OCI-LY7 (cell line): ENCODE measurements at regions not wholly inside any gene's neighbourhood (a gene's known extent, or its start where the extent isn't known, plus 50 kb on each side); places are given as distances from the start of the nearest gene placed in this dataset.

Experiments used
- BruUV-seq: library from RNA; stranded (reverse); fragments of 400-500 nt; replicated peaks from 2 replicates; lab custom pipeline; 2021; lab: Mats Ljungman, UMichigan
- CTCF ChIA-PET: fragments of 300-600 bp; sonication (Branson Sonifier 250); formaldehyde crosslinking; loops from one replicate; lab custom pipeline; 2022; ENCODE audit warnings: antibody characterized with exemption; ENCODE audit not compliant: unreplicated experiment; lab: Charles Lee
- POLR2A ChIA-PET: fragments of 300-600 bp; sonication (Branson Sonifier 250); formaldehyde crosslinking; loops from one replicate; lab custom pipeline; 2022; ENCODE audit warnings: antibody characterized with exemption; lab: Charles Lee
- DNase-seq: peaks from one replicate; pipeline ENCODE4 v3.0.0-alpha.2; 2015; ENCODE audit warnings: low spot score
- H2AFZ ChIP-seq: fragments of 200-600 bp; sonication (generic), shearing (Covaris generic); 2 replicates; pipeline ENCODE4 v1.6.1; 2014; ENCODE audit warnings: mild to moderate bottlenecking, antibody characterized with exemption, low read length, moderate library complexity
- H3K27ac ChIP-seq: fragments of 200-600 bp; sonication (generic); 2 replicates; pipeline ENCODE4 v1.5.1; 2014; ENCODE audit warnings: mixed run types, low read depth, mild to moderate bottlenecking, moderate library complexity, low read length, inconsistent platforms; ENCODE audit not compliant: poor library complexity, severe bottlenecking
- H3K36me3 ChIP-seq: fragments of 200-600 bp; sonication (generic); 2 replicates; pipeline ENCODE4 v1.6.1; 2014; ENCODE audit warnings: mild to moderate bottlenecking, antibody characterized with exemption, low read length, moderate library complexity, mixed read lengths; ENCODE audit not compliant: insufficient read depth
- H3K4me1 ChIP-seq: fragments of 200-600 bp; sonication (generic); 2 replicates; pipeline ENCODE4 v1.5.1; 2014; ENCODE audit warnings: mild to moderate bottlenecking, low read length; ENCODE audit not compliant: insufficient read depth, poor library complexity, severe bottlenecking
- H3K4me2 ChIP-seq: fragments of 200-600 bp; sonication (generic); 2 replicates; pipeline ENCODE4 v1.6.1; 2014; ENCODE audit warnings: mild to moderate bottlenecking, low read length
- H3K4me3 ChIP-seq: fragments of 200-600 bp; sonication (generic); 2 replicates; pipeline ENCODE4 v1.5.1; 2014; ENCODE audit warnings: mild to moderate bottlenecking, low read depth, low read length; ENCODE audit not compliant: poor library complexity, severe bottlenecking
- H3K79me2 ChIP-seq: fragments of 200-600 bp; sonication (generic); 2 replicates; pipeline ENCODE4 v1.6.1; 2016; ENCODE audit warnings: low read depth, mild to moderate bottlenecking, low read length, moderate library complexity, mixed read lengths; ENCODE audit not compliant: insufficient read depth
- H3K9me2 ChIP-seq: fragments of 200-600 bp; sonication (generic); 2 replicates; pipeline ENCODE4 v1.6.1; 2016; ENCODE audit warnings: mild to moderate bottlenecking, low read length, mixed read lengths; ENCODE audit not compliant: insufficient read depth
- H3K9me3 ChIP-seq: fragments of 200-600 bp; sonication (generic); 2 replicates; pipeline ENCODE4 v1.6.1; 2014; ENCODE audit warnings: mild to moderate bottlenecking, mixed run types, low read length, mixed read lengths
- H4K20me1 ChIP-seq: fragments of 200-600 bp; sonication (generic); 2 replicates; pipeline ENCODE4 v1.6.1; 2014; ENCODE audit warnings: mild to moderate bottlenecking, antibody characterized with exemption, low read length, moderate library complexity, mixed read lengths; ENCODE audit not compliant: insufficient read depth
- EZH2phosphoT487 ChIP-seq: fragments of 200-600 bp; sonication (generic); IDR thresholded peaks from 2 replicates; pipeline ENCODE4 v1.6.1; 2018; ENCODE audit warnings: low read depth, borderline replicate concordance, mild to moderate bottlenecking, mixed run types, antibody characterized with exemption, low read length, moderate library complexity, mixed read lengths
- intact Hi-C: fragments of 100-400 bp; cut with micrococcal nuclease; formaldehyde crosslinking; loops from one replicate; pipeline ENCODE4 v1.10.0; 2022; ENCODE audit not compliant: unreplicated experiment
- TF ChIP-seq, protein P1 (sequence below): fragments of 200-600 bp; sonication (generic); conservative IDR thresholded peaks from 2 replicates; pipeline ENCODE4 v1.5.1; 2014; ENCODE audit warnings: mild to moderate bottlenecking, antibody characterized with exemption, low read length, moderate library complexity, mixed read lengths

DNA sequence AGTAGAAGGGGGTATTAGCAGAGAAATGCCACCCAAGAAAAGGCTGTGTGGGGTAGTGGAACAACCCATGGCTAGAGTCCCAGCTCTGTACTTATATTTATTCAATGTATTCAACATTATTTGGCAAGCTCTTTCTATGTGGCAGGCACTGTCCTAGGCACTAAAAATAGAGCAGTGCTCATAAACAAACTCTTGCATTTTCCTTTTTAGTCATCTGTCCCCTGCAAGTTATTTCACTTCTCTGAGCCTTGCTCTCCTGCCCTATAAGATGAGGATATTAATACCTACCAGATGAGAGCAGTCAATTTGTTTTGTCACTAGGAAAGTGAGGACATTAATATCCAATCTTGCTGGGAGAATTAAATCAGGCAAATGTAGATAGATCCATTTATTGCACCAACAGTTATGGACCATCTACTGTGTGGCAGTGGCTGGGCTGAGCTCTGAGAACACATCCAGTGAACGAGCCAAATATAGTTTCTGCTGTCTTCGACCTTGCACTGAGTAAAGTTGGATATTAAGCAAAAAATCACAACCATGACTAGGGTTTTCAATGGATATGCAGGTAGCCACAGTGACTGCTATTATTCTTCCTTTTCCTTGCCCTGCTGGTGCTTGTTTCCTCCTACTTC, 314.3 kb upstream of the TBX3 start:
- Histone ChIP-seq H3K4me2 (peak overlapping the region; percentile 47), H3K4me1 (peaks cover 47% of the 10 kb centered on the region), H3K9me3 (peaks cover 15% of the 10 kb centered on the region; the same call in 1 of the 2 replicates), H3K79me2 (no peaks in the 10 kb centered on the region), H3K9me2 (no peaks in the 10 kb centered on the region), H2AFZ (peak overlapping the region; percentile 78; the same call in 1 of the 2 replicates), H3K36me3 (peaks cover 3% of the 10 kb centered on the region; the same call in 1 of the 2 replicates), H3K4me3 (no peak overlapping the region), H4K20me1 (no peaks in the 10 kb centered on the region), H3K27ac (no peak overlapping the region)
- intact Hi-C loops: no loop called here
- ChIA-PET CTCF (interaction anchor here (1.4 kb wide), 1 partner anchor 11 kb away, joined by 3 read pairs; no protein-coding TSS in a partner anchor), POLR2A (interaction anchor here (1.2 to 1.6 kb wide), 2 partner anchors 11 to 21 kb away, joined by 3 to 10 read pairs; no protein-coding TSS in a partner anchor)
- DNase-seq: no peak
- TF ChIP-seq, protein P1, sequence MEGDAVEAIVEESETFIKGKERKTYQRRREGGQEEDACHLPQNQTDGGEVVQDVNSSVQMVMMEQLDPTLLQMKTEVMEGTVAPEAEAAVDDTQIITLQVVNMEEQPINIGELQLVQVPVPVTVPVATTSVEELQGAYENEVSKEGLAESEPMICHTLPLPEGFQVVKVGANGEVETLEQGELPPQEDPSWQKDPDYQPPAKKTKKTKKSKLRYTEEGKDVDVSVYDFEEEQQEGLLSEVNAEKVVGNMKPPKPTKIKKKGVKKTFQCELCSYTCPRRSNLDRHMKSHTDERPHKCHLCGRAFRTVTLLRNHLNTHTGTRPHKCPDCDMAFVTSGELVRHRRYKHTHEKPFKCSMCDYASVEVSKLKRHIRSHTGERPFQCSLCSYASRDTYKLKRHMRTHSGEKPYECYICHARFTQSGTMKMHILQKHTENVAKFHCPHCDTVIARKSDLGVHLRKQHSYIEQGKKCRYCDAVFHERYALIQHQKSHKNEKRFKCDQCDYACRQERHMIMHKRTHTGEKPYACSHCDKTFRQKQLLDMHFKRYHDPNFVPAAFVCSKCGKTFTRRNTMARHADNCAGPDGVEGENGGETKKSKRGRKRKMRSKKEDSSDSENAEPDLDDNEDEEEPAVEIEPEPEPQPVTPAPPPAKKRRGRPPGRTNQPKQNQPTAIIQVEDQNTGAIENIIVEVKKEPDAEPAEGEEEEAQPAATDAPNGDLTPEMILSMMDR: no peak
- TF ChIP-seq EZH2phosphoT487: no peak
- no TSS peak for BruUV-seq

DNA sequence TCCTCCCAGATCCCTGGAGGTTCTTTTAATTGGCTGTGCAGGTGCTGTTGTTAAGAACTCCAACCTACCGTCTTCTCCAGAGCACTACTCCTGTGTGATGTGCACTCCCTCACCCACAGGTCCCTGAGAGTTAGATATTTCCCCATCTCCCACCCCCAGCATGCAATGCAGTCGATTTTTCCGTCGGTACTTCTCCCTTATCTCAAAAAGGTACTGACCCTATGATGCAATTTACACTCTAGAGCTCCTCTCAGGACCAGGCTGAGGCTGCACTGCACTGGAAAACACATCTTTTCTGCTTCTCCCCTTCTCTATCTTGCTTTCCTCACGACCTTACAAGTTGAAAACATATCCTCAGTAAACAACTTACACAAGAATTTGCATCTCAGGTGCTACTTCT, 312.4 kb upstream of the TBX3 start:
- no peak for DNase-seq
- ChIA-PET CTCF (no interaction called here), POLR2A (no interaction called here)
- Histone ChIP-seq H2AFZ (no peak overlapping the region), H3K4me1 (peaks cover 37% of the 10 kb centered on the region), H3K9me2 (no peaks in the 10 kb centered on the region), H3K79me2 (no peaks in the 10 kb centered on the region), H4K20me1 (no peaks in the 10 kb centered on the region), H3K9me3 (peaks cover 15% of the 10 kb centered on the region; the same call in 1 of the 2 replicates), H3K27ac (no peak overlapping the region), H3K4me3 (no peak overlapping the region), H3K4me2 (no peak overlapping the region), H3K36me3 (peaks cover 3% of the 10 kb centered on the region; the same call in 1 of the 2 replicates)
- TF ChIP-seq EZH2phosphoT487: no peak
- TF ChIP-seq, protein P1: no peak
- no TSS peak for BruUV-seq
- intact Hi-C loops: no loop called here

DNA sequence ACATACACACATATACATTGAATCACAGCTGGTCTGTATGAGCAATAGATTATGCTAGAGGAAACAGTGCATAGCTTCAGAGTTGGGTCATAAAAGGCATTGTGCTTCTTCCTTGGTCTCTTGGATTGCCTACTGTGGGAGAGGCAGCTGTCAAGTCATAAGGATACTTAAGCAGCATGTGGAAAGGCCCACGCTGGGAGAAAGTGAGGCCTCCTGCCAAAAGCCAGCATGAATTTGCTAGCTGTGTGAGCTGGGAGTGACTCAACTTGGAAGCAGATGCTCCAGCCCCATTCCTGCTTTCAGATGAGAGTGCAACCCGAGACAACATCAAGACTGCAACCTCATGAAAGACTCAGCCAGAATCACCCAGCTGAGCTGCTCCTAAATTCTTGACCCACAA, 311.9 kb upstream of the TBX3 start:
- H3K36me3 ChIP-seq: peaks cover 3% of the 10 kb centered on the region; the same call in 1 of the 2 replicates
- no peaks in the 10 kb centered on the region for H3K79me2 ChIP-seq
- H4K20me1 ChIP-seq: no peaks in the 10 kb centered on the region
- peaks cover 32% of the 10 kb centered on the region for H3K4me1 ChIP-seq
- CTCF ChIA-PET: no interaction called here
- intact Hi-C loops: no loop called here
- no peak for TF ChIP-seq EZH2phosphoT487
- TF ChIP-seq, protein P1: no peak
- DNase-seq: no peak
- no TSS peak for BruUV-seq
- no peak overlapping the region for H3K4me3 ChIP-seq
- no peak overlapping the region for H3K27ac ChIP-seq
- no peak overlapping the region for H3K4me2 ChIP-seq
- POLR2A ChIA-PET: interaction anchor here (0.7 kb wide), 1 partner anchor 20 kb away, joined by 3 read pairs; no protein-coding TSS in a partner anchor
- peaks cover 15% of the 10 kb centered on the region; the same call in 1 of the 2 replicates for H3K9me3 ChIP-seq
- H2AFZ ChIP-seq: no peak overlapping the region
- no peaks in the 10 kb centered on the region for H3K9me2 ChIP-seq
